CD4-positive, alpha-beta memory T cell (primary cell): ENCODE measurements at regions not wholly inside any gene's neighbourhood (a gene's known extent, or its start where the extent isn't known, plus 50 kb on each side); places are given as distances from the start of the nearest gene placed in this dataset.

ENCODE experiments used
- CTCF ChIA-PET: fragments of 350-600 bp; sonication (Branson Sonifier 250); formaldehyde crosslinking; loops from one replicate; lab custom pipeline; 2021; ENCODE audit warnings: inconsistent platforms; ENCODE audit not compliant: partially characterized antibody; lab: Charles Lee
- POLR2A ChIA-PET: fragments of 350-600 bp; sonication (Branson Sonifier 250); formaldehyde crosslinking; loops from one replicate; lab custom pipeline; 2021; ENCODE audit not compliant: partially characterized antibody; lab: Charles Lee
- DNase-seq, 5 donors: peaks; one replicate each; pipeline versions ENCODE4 v3.0.0 to v3.0.0-alpha.2; 2020 to 2022; ENCODE audit warnings: mixed read lengths in 1 of 5
- H3K27ac ChIP-seq: one replicate; pipeline ENCODE4 v1.7.0; 2013; ENCODE audit warnings: low read depth, low read length
- H3K27me3 ChIP-seq: 2 replicates; pipeline ENCODE4 v1.7.0; 2013; ENCODE audit warnings: mild to moderate bottlenecking, low read length, moderate library complexity; ENCODE audit not compliant: insufficient read depth
- H3K36me3 ChIP-seq: 2 replicates; pipeline ENCODE4 v1.7.0; 2013; ENCODE audit warnings: mild to moderate bottlenecking, low read length, moderate library complexity; ENCODE audit not compliant: insufficient read depth
- H3K4me1 ChIP-seq: 2 replicates; pipeline ENCODE4 v1.7.0; 2013; ENCODE audit warnings: mild to moderate bottlenecking, low read length, moderate library complexity; ENCODE audit not compliant: insufficient read depth
- H3K4me3 ChIP-seq, 2 donors: one replicate each; pipeline ENCODE4 v1.7.0; 2013; ENCODE audit warnings: low read length in 2 of 2, mild to moderate bottlenecking in 1 of 2
- H3K9me3 ChIP-seq, 2 donors: one replicate each; pipeline ENCODE4 v1.7.0; 2013; ENCODE audit warnings: low read length in 2 of 2, control low read depth in 1 of 2; ENCODE audit not compliant: control insufficient read depth in 1 of 2
- H3K27ac Mint-ChIP-seq, 7 donors: one replicate each; pipeline ENCODE4 v1.8.0; 2020 to 2021; ENCODE audit warnings: mixed read lengths in 7 of 7, mild to moderate bottlenecking in 6 of 7, inconsistent platforms in 3 of 7, moderate library complexity in 3 of 7
- H3K27me3 Mint-ChIP-seq, 2 donors: one replicate each; pipeline ENCODE4 v1.8.0; 2020 to 2021; ENCODE audit warnings: mixed read lengths in 2 of 2
- H3K36me3 Mint-ChIP-seq, 2 donors: one replicate each; pipeline ENCODE4 v1.8.0; 2020 to 2021; ENCODE audit warnings: mixed read lengths in 2 of 2, inconsistent platforms in 1 of 2, mild to moderate bottlenecking in 1 of 2
- H3K4me1 Mint-ChIP-seq, 4 donors: one replicate each; pipeline ENCODE4 v1.8.0; 2020 to 2021; ENCODE audit warnings: mixed read lengths in 4 of 4, mild to moderate bottlenecking in 1 of 4
- H3K4me3 Mint-ChIP-seq, 8 donors: one replicate each; pipeline ENCODE4 v1.8.0; 2020 to 2021; ENCODE audit warnings: mixed read lengths in 8 of 8, mild to moderate bottlenecking in 7 of 8, moderate library complexity in 6 of 8, inconsistent platforms in 3 of 8
- H3K9me3 Mint-ChIP-seq, 8 donors: one replicate each; pipeline ENCODE4 v1.8.0; 2020 to 2021; ENCODE audit warnings: mixed read lengths in 8 of 8, mild to moderate bottlenecking in 5 of 8, inconsistent platforms in 3 of 8, moderate library complexity in 1 of 8
- intact Hi-C: fragments of 100-400 bp; cut with micrococcal nuclease; formaldehyde crosslinking; loops from one replicate; pipeline ENCODE4 v1.15.1; 2023

DNA sequence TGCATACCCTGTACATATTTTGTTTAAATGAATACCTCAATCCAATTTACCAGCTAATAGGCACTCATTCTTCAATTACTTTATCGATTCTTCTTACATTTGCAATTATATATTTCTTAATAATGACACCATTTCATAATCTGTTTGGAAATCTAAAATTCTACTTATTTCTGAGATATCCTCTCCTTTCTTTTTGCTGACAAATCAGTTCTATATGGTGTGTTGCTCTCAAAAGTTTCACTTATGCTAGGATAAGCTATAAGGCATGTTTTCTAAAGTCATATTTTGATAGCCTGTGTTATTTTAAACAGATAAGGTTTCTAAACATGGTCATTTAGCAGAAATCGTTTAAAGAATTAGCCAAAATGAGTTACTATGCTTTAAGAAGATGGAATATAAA lies 140.6 kb upstream of the GJE1 start:
- Histone ChIP-seq H3K27me3 (no peaks in the 10 kb centered on the region), H3K36me3 (no peaks in the 10 kb centered on the region), H3K4me1 (no peaks in the 10 kb centered on the region), H3K27ac (no peak overlapping the region), H3K4me3 (no peak overlapping the region), H3K9me3 (no peaks in the 10 kb centered on the region)
- POLR2A ChIA-PET, result no interaction called here
- Mint-ChIP-seq H3K9me3 (peaks cover 4 to 21% (median 14%) of the 10 kb centered on the region in 8 donors), H3K27ac (no peak overlapping the region), H3K4me1 (peaks cover 0 to 6% (median 4%) of the 10 kb centered on the region in 4 donors), H3K4me3 (no peak overlapping the region), H3K27me3 (peaks cover 2 to 5% of the 10 kb centered on the region in 2 donors), H3K36me3 (no peaks in the 10 kb centered on the region)
- CTCF ChIA-PET, result no interaction called here
- intact Hi-C loops, result no loop called here
- no peak for DNase-seq

DNA sequence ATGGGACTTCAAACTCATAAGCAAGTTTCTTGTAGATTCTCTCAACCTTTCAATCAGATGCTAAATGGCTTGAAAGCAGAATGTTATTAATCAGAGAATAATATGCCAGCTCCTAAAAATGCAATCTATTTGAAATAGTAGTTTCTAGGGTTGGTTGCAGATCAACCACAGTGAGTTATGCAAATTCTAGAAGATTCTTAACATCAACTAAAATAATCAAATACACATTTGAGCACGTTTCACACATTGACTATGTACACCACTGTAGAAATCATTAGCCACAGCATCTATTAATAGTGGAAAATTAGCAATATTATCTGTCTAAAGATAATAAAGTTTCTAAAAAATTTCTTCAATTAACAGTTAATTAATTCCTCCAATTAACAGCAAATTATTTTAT lies 141.9 kb upstream of the GJE1 start:
- H3K27me3 ChIP-seq, result no peaks in the 10 kb centered on the region
- peaks cover 0 to 12% (median 8%) of the 10 kb centered on the region in 8 donors for H3K9me3 Mint-ChIP-seq
- H3K36me3 Mint-ChIP-seq, result no peaks in the 10 kb centered on the region
- no peak for DNase-seq
- peaks cover 2 to 5% of the 10 kb centered on the region in 2 donors for H3K27me3 Mint-ChIP-seq
- no peak overlapping the region for H3K27ac Mint-ChIP-seq
- POLR2A ChIA-PET, result no interaction called here
- no peak overlapping the region for H3K4me3 Mint-ChIP-seq
- peaks cover 0 to 6% (median 4%) of the 10 kb centered on the region in 4 donors for H3K4me1 Mint-ChIP-seq
- no peaks in the 10 kb centered on the region for H3K9me3 ChIP-seq
- CTCF ChIA-PET, result interaction anchor here (2.8 kb wide), 1 partner anchor 120 kb away, joined by 9 read pairs; no protein-coding TSS in a partner anchor
- no peaks in the 10 kb centered on the region for H3K4me1 ChIP-seq
- no peak overlapping the region for H3K27ac ChIP-seq
- intact Hi-C loops, result no loop called here
- H3K4me3 ChIP-seq, result no peak overlapping the region
- no peaks in the 10 kb centered on the region for H3K36me3 ChIP-seq

DNA sequence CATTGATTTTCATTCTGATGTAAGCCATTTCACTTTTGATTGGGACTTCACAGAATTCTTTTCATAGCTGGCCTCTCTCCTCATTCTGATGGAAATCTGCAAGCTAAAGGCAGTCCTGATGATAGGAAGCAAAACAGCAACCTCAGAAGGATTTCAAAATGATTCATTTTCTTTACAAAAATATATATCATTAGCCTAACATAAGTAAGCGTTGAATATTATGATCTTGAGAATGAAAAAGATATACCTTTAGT lies 143.1 kb upstream of the GJE1 start:
- Mint-ChIP-seq H3K9me3 (peaks cover 0 to 8% (median 0%) of the 10 kb centered on the region in 8 donors), H3K27ac (no peak overlapping the region), H3K36me3 (no peaks in the 10 kb centered on the region), H3K27me3 (peaks cover 1 to 5% of the 10 kb centered on the region in 2 donors), H3K4me3 (no peak overlapping the region), H3K4me1 (peaks cover 0 to 6% (median 4%) of the 10 kb centered on the region in 4 donors)
- DNase-seq, result no peak
- Histone ChIP-seq H3K27me3 (no peaks in the 10 kb centered on the region), H3K4me1 (no peaks in the 10 kb centered on the region), H3K4me3 (no peak overlapping the region), H3K9me3 (no peaks in the 10 kb centered on the region), H3K36me3 (no peaks in the 10 kb centered on the region), H3K27ac (no peak overlapping the region)
- POLR2A ChIA-PET, result no interaction called here
- intact Hi-C loops, result loop anchor here (1.0 to 5.0 kb wide), 3 partner anchors 123 to 398 kb away; no protein-coding TSS in a partner anchor
- CTCF ChIA-PET, result interaction anchor here (0.7 to 2.8 kb wide), 3 partner anchors 10 to 121 kb away, joined by 3 to 9 read pairs (median 3); no protein-coding TSS in a partner anchor

DNA sequence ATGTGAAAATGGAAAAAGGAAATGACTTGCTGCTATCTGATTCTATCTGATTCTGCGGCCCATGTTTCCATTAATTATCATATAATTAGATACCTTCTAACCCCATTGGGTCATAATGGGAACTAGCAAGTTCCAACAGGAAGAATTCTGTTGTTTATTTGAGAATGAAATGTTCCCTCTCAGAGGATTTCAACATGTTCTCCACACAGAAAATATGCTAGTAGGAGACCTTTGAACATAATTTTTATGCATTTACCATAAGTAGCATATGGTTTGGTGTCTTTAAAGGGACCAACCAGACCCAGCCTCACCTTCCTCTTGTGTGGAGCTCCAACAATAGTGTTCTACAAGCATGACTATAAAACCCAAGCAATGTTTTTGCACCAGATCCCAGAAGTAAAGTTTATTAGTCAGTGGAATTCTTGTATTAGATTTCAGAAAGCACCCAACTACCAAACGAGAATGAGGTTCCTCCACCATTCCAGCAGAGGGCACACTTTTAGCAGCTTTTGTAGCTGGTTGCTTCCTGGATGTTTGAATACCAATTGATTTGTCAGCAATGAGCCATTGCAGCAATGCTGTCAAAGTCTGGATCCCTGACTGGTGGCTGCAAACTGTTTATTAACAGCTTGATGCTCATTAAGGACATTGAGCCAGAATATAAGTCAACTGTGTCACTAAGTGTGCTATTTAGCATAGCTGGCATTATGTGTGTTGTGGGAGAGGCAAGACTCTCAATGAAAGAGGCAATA lies 143.6 kb upstream of the GJE1 start:
- CTCF ChIA-PET, result interaction anchor here (1.1 to 2.8 kb wide), 2 partner anchors 10 to 122 kb away, joined by 3 to 9 read pairs; no protein-coding TSS in a partner anchor
- Mint-ChIP-seq H3K9me3 (peaks cover 0 to 4% (median 0%) of the 10 kb centered on the region in 8 donors), H3K4me1 (peaks cover 0 to 6% (median 4%) of the 10 kb centered on the region in 4 donors), H3K27ac (no peak overlapping the region), H3K4me3 (no peak overlapping the region), H3K27me3 (peaks cover 1 to 4% of the 10 kb centered on the region in 2 donors), H3K36me3 (no peaks in the 10 kb centered on the region)
- H3K9me3 ChIP-seq, result no peaks in the 10 kb centered on the region
- peak; percentile 21 to 33 (median 26) for DNase-seq
- no peaks in the 10 kb centered on the region for H3K4me1 ChIP-seq
- H3K27ac ChIP-seq, result no peak overlapping the region
- H3K4me3 ChIP-seq, result no peak overlapping the region
- POLR2A ChIA-PET, result no interaction called here
- H3K36me3 ChIP-seq, result no peaks in the 10 kb centered on the region
- no peaks in the 10 kb centered on the region for H3K27me3 ChIP-seq
- intact Hi-C loops, result loop anchor here (1.0 to 5.0 kb wide), 3 partner anchors 123 to 398 kb away; no protein-coding TSS in a partner anchor

DNA sequence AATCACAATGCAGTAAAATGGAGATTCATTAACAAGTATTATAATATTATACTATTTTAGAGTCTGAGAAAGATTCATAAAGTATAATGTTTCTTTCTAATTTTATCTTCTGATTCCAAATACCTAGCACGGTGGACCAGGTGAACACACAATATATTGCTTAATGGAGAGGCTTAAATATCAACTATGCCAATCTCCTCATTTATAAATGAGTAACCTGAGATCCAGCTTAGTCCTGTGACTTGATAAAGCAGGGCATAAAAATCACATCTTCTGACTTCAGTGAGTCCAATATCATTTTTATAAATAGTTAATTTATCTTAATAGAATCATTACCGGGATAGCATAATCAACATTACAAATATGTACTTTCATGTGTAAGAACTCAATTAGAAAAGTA lies 144.4 kb upstream of the GJE1 start:
- Histone ChIP-seq H3K4me3 (no peak overlapping the region), H3K4me1 (no peaks in the 10 kb centered on the region), H3K27ac (no peak overlapping the region), H3K27me3 (no peaks in the 10 kb centered on the region), H3K36me3 (no peaks in the 10 kb centered on the region), H3K9me3 (no peaks in the 10 kb centered on the region)
- intact Hi-C loops, result loop anchor here (5.0 kb wide), 1 partner anchor 399 kb away; no protein-coding TSS in a partner anchor
- Mint-ChIP-seq H3K4me1 (peaks cover 0 to 10% (median 5%) of the 10 kb centered on the region in 4 donors), H3K4me3 (no peak overlapping the region), H3K9me3 (no peaks in the 10 kb centered on the region), H3K27me3 (peaks cover 0 to 1% of the 10 kb centered on the region in 2 donors), H3K36me3 (no peaks in the 10 kb centered on the region), H3K27ac (no peak overlapping the region)
- DNase-seq, result no peak
- ChIA-PET CTCF (no interaction called here), POLR2A (no interaction called here)

DNA sequence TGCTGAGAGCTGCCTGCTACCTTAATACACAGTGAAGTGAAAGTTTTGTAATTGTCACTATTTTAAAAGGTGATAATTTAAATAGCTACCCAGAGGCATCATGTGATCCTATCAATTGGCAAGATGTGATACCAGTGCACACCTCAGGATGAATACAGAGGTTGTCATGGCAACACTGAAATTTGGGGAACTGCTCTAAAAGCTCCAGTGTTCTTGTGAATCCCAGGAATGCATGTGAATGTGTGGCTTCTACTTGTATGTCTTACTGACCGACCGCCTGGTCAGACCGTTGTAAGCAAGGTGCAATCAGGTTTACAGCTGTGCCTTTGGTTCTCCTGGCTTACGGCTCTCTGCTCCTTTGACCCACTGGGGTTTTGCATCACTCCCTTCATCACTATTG lies 146.3 kb upstream of the GJE1 start:
- no peaks in the 10 kb centered on the region for H3K9me3 ChIP-seq
- Mint-ChIP-seq H3K9me3 (no peaks in the 10 kb centered on the region), H3K27ac (no peak overlapping the region), H3K27me3 (peaks cover 0 to 1% of the 10 kb centered on the region in 2 donors), H3K4me1 (peaks cover 0 to 13% (median 8%) of the 10 kb centered on the region in 4 donors), H3K36me3 (no peaks in the 10 kb centered on the region), H3K4me3 (no peak overlapping the region)
- H3K4me3 ChIP-seq, result no peak overlapping the region
- H3K27me3 ChIP-seq, result no peaks in the 10 kb centered on the region
- DNase-seq, result no peak
- no peak overlapping the region for H3K27ac ChIP-seq
- no peaks in the 10 kb centered on the region for H3K36me3 ChIP-seq
- H3K4me1 ChIP-seq, result no peaks in the 10 kb centered on the region
- ChIA-PET CTCF (interaction anchor here (0.8 to 1.1 kb wide), 4 partner anchors 12 to 125 kb away, joined by 3 read pairs; no protein-coding TSS in a partner anchor), POLR2A (no interaction called here)
- intact Hi-C loops, result loop anchor here (5.0 kb wide), 1 partner anchor 401 kb away; no protein-coding TSS in a partner anchor

DNA sequence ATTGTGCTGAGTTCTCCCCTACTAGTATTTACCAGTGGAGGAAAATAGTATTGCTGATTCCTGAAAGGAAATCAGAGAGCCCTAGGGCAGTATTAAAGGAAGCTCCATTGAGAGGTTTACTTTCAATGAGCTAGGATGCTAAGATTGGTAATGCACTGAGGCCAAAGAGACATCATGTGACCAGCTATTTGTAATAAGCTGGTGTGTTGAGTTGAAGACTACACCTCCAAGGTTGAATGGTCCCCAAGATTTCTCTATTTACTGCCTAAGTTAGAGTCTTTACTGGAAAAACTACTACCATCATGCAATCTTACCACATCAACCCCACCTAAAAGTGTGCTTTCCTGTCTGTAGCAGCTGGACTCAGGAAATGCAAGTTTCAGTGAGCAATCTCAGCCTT lies 151.5 kb upstream of the GJE1 start:
- no peaks in the 10 kb centered on the region for H3K9me3 Mint-ChIP-seq
- intact Hi-C loops, result no loop called here
- ChIA-PET CTCF (no interaction called here), POLR2A (no interaction called here)
- no peaks in the 10 kb centered on the region for H3K27me3 ChIP-seq
- H3K27ac Mint-ChIP-seq, result no peak overlapping the region
- no peak overlapping the region for H3K27ac ChIP-seq
- no peak overlapping the region for H3K4me3 Mint-ChIP-seq
- no peaks in the 10 kb centered on the region for H3K36me3 Mint-ChIP-seq
- H3K4me1 Mint-ChIP-seq, result peaks cover 0 to 8% (median 4%) of the 10 kb centered on the region in 4 donors
- no peaks in the 10 kb centered on the region for H3K4me1 ChIP-seq
- no peaks in the 10 kb centered on the region for H3K36me3 ChIP-seq
- no peak overlapping the region for H3K4me3 ChIP-seq
- H3K9me3 ChIP-seq, result no peaks in the 10 kb centered on the region
- DNase-seq, result no peak
- H3K27me3 Mint-ChIP-seq, result peaks cover 0 to 1% of the 10 kb centered on the region in 2 donors
